ENCODE measurements at regions not wholly inside any gene's neighbourhood (a gene's known extent, or its start where the extent isn't known, plus 50 kb on each side); places are given as distances from the start of the nearest gene placed in this dataset.
"Not testable (repeated sequence)": the region's sequence is repeated elsewhere in the genome, so short reads cannot be mapped to it uniquely, and the experiment has no call there.

DNA sequence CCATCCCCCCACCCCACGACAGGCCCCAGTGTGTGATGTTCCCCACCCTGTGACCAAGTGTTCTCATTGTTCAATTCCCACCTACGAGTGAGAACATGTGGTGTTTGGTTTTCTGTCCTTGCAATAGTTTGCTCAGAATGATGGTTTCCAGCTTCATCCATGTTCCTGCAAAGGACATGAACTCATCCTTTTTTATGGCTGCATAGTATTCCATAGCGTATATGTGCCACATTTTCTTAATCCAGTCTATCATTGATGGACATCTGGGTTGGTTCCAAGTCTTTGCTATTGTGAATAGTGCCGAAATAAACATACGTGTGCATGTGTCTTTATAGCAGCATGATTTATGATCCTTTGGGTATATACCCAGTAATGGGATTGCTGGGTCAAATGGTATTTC, 132.5 kb downstream of the EBLN2 start:
- TF ChIP-seq, protein P1, sequence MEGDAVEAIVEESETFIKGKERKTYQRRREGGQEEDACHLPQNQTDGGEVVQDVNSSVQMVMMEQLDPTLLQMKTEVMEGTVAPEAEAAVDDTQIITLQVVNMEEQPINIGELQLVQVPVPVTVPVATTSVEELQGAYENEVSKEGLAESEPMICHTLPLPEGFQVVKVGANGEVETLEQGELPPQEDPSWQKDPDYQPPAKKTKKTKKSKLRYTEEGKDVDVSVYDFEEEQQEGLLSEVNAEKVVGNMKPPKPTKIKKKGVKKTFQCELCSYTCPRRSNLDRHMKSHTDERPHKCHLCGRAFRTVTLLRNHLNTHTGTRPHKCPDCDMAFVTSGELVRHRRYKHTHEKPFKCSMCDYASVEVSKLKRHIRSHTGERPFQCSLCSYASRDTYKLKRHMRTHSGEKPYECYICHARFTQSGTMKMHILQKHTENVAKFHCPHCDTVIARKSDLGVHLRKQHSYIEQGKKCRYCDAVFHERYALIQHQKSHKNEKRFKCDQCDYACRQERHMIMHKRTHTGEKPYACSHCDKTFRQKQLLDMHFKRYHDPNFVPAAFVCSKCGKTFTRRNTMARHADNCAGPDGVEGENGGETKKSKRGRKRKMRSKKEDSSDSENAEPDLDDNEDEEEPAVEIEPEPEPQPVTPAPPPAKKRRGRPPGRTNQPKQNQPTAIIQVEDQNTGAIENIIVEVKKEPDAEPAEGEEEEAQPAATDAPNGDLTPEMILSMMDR (IDR thresholded peaks at IDR 0.05) = not testable (repeated sequence)
- not testable (repeated sequence) for TF ChIP-seq POLR2A (IDR thresholded peaks at IDR 0.05)
